Skeletal muscle satellite cell (primary cell): ENCODE measurements at regions not wholly inside any gene's neighbourhood (a gene's known extent, or its start where the extent isn't known, plus 50 kb on each side); places are given as distances from the start of the nearest gene placed in this dataset.

Experiments
- H3K27me3 ChIP-seq: 2 replicates; pipeline ENCODE4 v1.7.0; 2013; ENCODE audit warnings: low read length; ENCODE audit not compliant: control insufficient read depth, insufficient read depth
- H3K36me3 ChIP-seq: 2 replicates; pipeline ENCODE4 v1.7.0; 2013; ENCODE audit warnings: mild to moderate bottlenecking, control low read depth, low read length; ENCODE audit not compliant: insufficient read depth
- H3K4me1 ChIP-seq: 2 replicates; pipeline ENCODE4 v1.7.0; 2013; ENCODE audit warnings: low read length; ENCODE audit not compliant: control insufficient read depth, insufficient read depth
- H3K4me2 ChIP-seq: 2 replicates; pipeline ENCODE4 v1.7.0; 2013; ENCODE audit warnings: mild to moderate bottlenecking, low read length
- H3K4me3 ChIP-seq: 2 replicates; pipeline ENCODE4 v1.7.0; 2013; ENCODE audit warnings: low read length
- H3K9ac ChIP-seq: 2 replicates; pipeline ENCODE4 v1.7.0; 2013; ENCODE audit warnings: mild to moderate bottlenecking, low read depth, low read length, moderate library complexity
- H3K9me3 ChIP-seq: replicated peaks from 2 replicates; pipeline ENCODE4 v1.7.0; 2013; ENCODE audit warnings: mild to moderate bottlenecking, control low read depth, low read length

- no peak overlapping the region for H3K4me3 ChIP-seq
- H3K9me3 ChIP-seq = no peaks in the 10 kb centered on the region
- H3K9ac ChIP-seq = no peak overlapping the region
- no peaks in the 10 kb centered on the region for H3K27me3 ChIP-seq
- H3K4me1 ChIP-seq = no peaks in the 10 kb centered on the region
- H3K4me2 ChIP-seq = no peak overlapping the region
- no peaks in the 10 kb centered on the region for H3K36me3 ChIP-seq
Observed at GRCh38 chr5:152623951-152624350, 218.9 kb upstream of the NMUR2 start.

GRCh38 chr5:152625696-152626095, 220.6 kb upstream of the NMUR2 start:
- Histone ChIP-seq H3K4me2 (no peak overlapping the region), H3K9me3 (no peaks in the 10 kb centered on the region), H3K27me3 (no peaks in the 10 kb centered on the region), H3K4me3 (no peak overlapping the region), H3K4me1 (no peaks in the 10 kb centered on the region), H3K9ac (no peak overlapping the region), H3K36me3 (no peaks in the 10 kb centered on the region)

- H3K27me3 ChIP-seq = no peaks in the 10 kb centered on the region
- H3K4me3 ChIP-seq = no peak overlapping the region
- H3K4me1 ChIP-seq = no peaks in the 10 kb centered on the region
- no peak overlapping the region for H3K4me2 ChIP-seq
- H3K36me3 ChIP-seq = no peaks in the 10 kb centered on the region
- H3K9ac ChIP-seq = no peak overlapping the region
- H3K9me3 ChIP-seq = no peaks in the 10 kb centered on the region
Observed at GRCh38 chr5:152631221-152631620, 226.1 kb upstream of the NMUR2 start.

GRCh38 chr5:152632360-152632759, 227.3 kb upstream of the NMUR2 start:
- Histone ChIP-seq H3K4me2 (no peak overlapping the region), H3K9me3 (no peaks in the 10 kb centered on the region), H3K9ac (no peak overlapping the region), H3K36me3 (no peaks in the 10 kb centered on the region), H3K4me3 (no peak overlapping the region), H3K4me1 (no peaks in the 10 kb centered on the region), H3K27me3 (no peaks in the 10 kb centered on the region)

- Histone ChIP-seq H3K9ac (no peak overlapping the region), H3K4me3 (no peak overlapping the region), H3K4me2 (no peak overlapping the region), H3K4me1 (no peaks in the 10 kb centered on the region), H3K36me3 (no peaks in the 10 kb centered on the region), H3K27me3 (no peaks in the 10 kb centered on the region), H3K9me3 (no peaks in the 10 kb centered on the region)
Observed at GRCh38 chr5:152634586-152634985, 229.5 kb upstream of the NMUR2 start.

GRCh38 chr5:152638996-152639552, 234.0 kb upstream of the NMUR2 start:
- no peaks in the 10 kb centered on the region for H3K9me3 ChIP-seq
- no peak overlapping the region for H3K4me3 ChIP-seq
- no peak overlapping the region for H3K9ac ChIP-seq
- H3K4me1 ChIP-seq = no peaks in the 10 kb centered on the region
- H3K36me3 ChIP-seq = no peaks in the 10 kb centered on the region
- no peaks in the 10 kb centered on the region for H3K27me3 ChIP-seq
- no peak overlapping the region for H3K4me2 ChIP-seq

- Histone ChIP-seq H3K36me3 (no peaks in the 10 kb centered on the region), H3K9me3 (no peaks in the 10 kb centered on the region), H3K4me1 (no peaks in the 10 kb centered on the region), H3K27me3 (no peaks in the 10 kb centered on the region), H3K4me2 (no peak overlapping the region), H3K4me3 (no peak overlapping the region), H3K9ac (no peak overlapping the region)
Observed at GRCh38 chr5:152641970-152642805, 237.1 kb upstream of the NMUR2 start.

- Histone ChIP-seq H3K4me3 (no peak overlapping the region), H3K9me3 (no peaks in the 10 kb centered on the region), H3K36me3 (no peaks in the 10 kb centered on the region), H3K4me1 (no peaks in the 10 kb centered on the region), H3K9ac (no peak overlapping the region), H3K27me3 (no peaks in the 10 kb centered on the region), H3K4me2 (no peak overlapping the region)
Observed at GRCh38 chr5:152642880-152643279, 237.8 kb upstream of the NMUR2 start.

- H3K36me3 ChIP-seq = no peaks in the 10 kb centered on the region
- H3K27me3 ChIP-seq = no peaks in the 10 kb centered on the region
- H3K4me3 ChIP-seq = no peak overlapping the region
- H3K9ac ChIP-seq = no peak overlapping the region
- H3K4me2 ChIP-seq = no peak overlapping the region
- no peaks in the 10 kb centered on the region for H3K9me3 ChIP-seq
- H3K4me1 ChIP-seq = no peaks in the 10 kb centered on the region
Observed at GRCh38 chr5:152644029-152644728, 239.1 kb upstream of the NMUR2 start.

- Histone ChIP-seq H3K4me1 (no peaks in the 10 kb centered on the region), H3K9ac (no peak overlapping the region), H3K27me3 (no peaks in the 10 kb centered on the region), H3K36me3 (no peaks in the 10 kb centered on the region), H3K9me3 (no peaks in the 10 kb centered on the region), H3K4me3 (no peak overlapping the region), H3K4me2 (no peak overlapping the region)
Observed at GRCh38 chr5:152649609-152650008, 244.5 kb upstream of the NMUR2 start.

GRCh38 chr5:152650413-152650812, 245.3 kb upstream of the NMUR2 start:
- Histone ChIP-seq H3K4me1 (no peaks in the 10 kb centered on the region), H3K4me3 (no peak overlapping the region), H3K36me3 (no peaks in the 10 kb centered on the region), H3K9me3 (no peaks in the 10 kb centered on the region), H3K27me3 (no peaks in the 10 kb centered on the region), H3K4me2 (no peak overlapping the region), H3K9ac (no peak overlapping the region)
